H9 (cell line): ENCODE measurements at regions not wholly inside any gene's neighbourhood (a gene's known extent, or its start where the extent isn't known, plus 50 kb on each side); places are given as distances from the start of the nearest gene placed in this dataset.

Source experiments
- DNase-seq: peaks from one replicate; pipeline ENCODE4 v3.0.0-alpha.2; 2017
- H2AFZ ChIP-seq: one replicate; pipeline ENCODE4 v1.6.1; 2013; ENCODE audit warnings: mild to moderate bottlenecking, low read length, control low read depth, moderate library complexity
- H2AK5ac ChIP-seq: 2 replicates; pipeline ENCODE4 v1.6.1; 2013; ENCODE audit warnings: low read length, control low read depth, mixed read lengths; ENCODE audit not compliant: insufficient read length
- H2BK120ac ChIP-seq: one replicate; pipeline ENCODE4 v1.6.1; 2013; ENCODE audit warnings: low read depth, mild to moderate bottlenecking, low read length, control low read depth, inconsistent platforms; ENCODE audit not compliant: poor library complexity, severe bottlenecking
- H2BK12ac ChIP-seq: 2 replicates; pipeline ENCODE4 v1.6.1; 2013; ENCODE audit warnings: low read length, control low read depth, mixed read lengths, low read depth; ENCODE audit not compliant: insufficient read length
- H2BK15ac ChIP-seq: 2 replicates; pipeline ENCODE4 v1.6.1; 2013; ENCODE audit warnings: low read depth, low read length, control low read depth
- H2BK20ac ChIP-seq: one replicate; pipeline ENCODE4 v1.6.1; 2013; ENCODE audit warnings: low read depth, mild to moderate bottlenecking, low read length, control low read depth, inconsistent platforms; ENCODE audit not compliant: poor library complexity, severe bottlenecking
- H2BK5ac ChIP-seq: 2 replicates; pipeline ENCODE4 v1.6.1; 2013; ENCODE audit warnings: low read length, control low read depth, mixed read lengths; ENCODE audit not compliant: insufficient read length
- H3K14ac ChIP-seq: 2 replicates; pipeline ENCODE4 v1.6.1; 2013; ENCODE audit warnings: low read length, control low read depth; ENCODE audit not compliant: insufficient read depth
- H3K18ac ChIP-seq: 2 replicates; pipeline ENCODE4 v1.6.1; 2013; ENCODE audit warnings: low read depth, mild to moderate bottlenecking, mixed read lengths, low read length, control low read depth; ENCODE audit not compliant: insufficient read length
- H3K23ac ChIP-seq: 2 replicates; pipeline ENCODE4 v1.6.1; 2013; ENCODE audit warnings: low read length, control low read depth, mixed read lengths, low read depth; ENCODE audit not compliant: insufficient read length
- H3K23me2 ChIP-seq: 2 replicates; pipeline ENCODE4 v1.6.1; 2013; ENCODE audit warnings: low read depth, mild to moderate bottlenecking, mixed read lengths, low read length, control low read depth; ENCODE audit not compliant: insufficient read length, poor library complexity, severe bottlenecking
- H3K27ac ChIP-seq: 2 replicates; pipeline ENCODE4 v1.5.1; 2013; ENCODE audit warnings: low read length, control low read depth, mixed read lengths, low read depth; ENCODE audit not compliant: insufficient read length
- H3K27me3 ChIP-seq: 2 replicates; pipeline ENCODE4 v1.6.1; 2013; ENCODE audit warnings: low read length, control low read depth, inconsistent platforms; ENCODE audit not compliant: insufficient read depth
- H3K4ac ChIP-seq: 2 replicates; pipeline ENCODE4 v1.6.1; 2013; ENCODE audit warnings: low read depth, mild to moderate bottlenecking, control low read depth, inconsistent platforms, low read length, moderate library complexity
- H3K4me1 ChIP-seq: 2 replicates; pipeline ENCODE4 v1.6.1; 2013; ENCODE audit warnings: low read length, control low read depth, inconsistent platforms; ENCODE audit not compliant: insufficient read depth
- H3K4me2 ChIP-seq: 2 replicates; pipeline ENCODE4 v1.6.1; 2013; ENCODE audit warnings: low read length, control low read depth, mixed read lengths; ENCODE audit not compliant: insufficient read length, insufficient read depth
- H3K56ac ChIP-seq: 2 replicates; pipeline ENCODE4 v1.6.1; 2013; ENCODE audit warnings: low read depth, mild to moderate bottlenecking, mixed read lengths, low read length, control low read depth; ENCODE audit not compliant: insufficient read length
- H3K79me1 ChIP-seq: 2 replicates; pipeline ENCODE4 v1.6.1; 2013; ENCODE audit warnings: low read depth, mild to moderate bottlenecking, moderate library complexity, low read length, control low read depth, inconsistent platforms; ENCODE audit not compliant: insufficient read depth, poor library complexity, severe bottlenecking
- H3K79me2 ChIP-seq: 2 replicates; pipeline ENCODE4 v1.6.1; 2013; ENCODE audit warnings: low read length, control low read depth, inconsistent platforms; ENCODE audit not compliant: insufficient read depth
- H3K9ac ChIP-seq: 2 replicates; pipeline ENCODE4 v1.6.1; 2013; ENCODE audit warnings: low read length, control low read depth, mixed read lengths; ENCODE audit not compliant: insufficient read length; ENCODE audit errors: extremely low read depth
- H3K9me3 ChIP-seq: one replicate; pipeline ENCODE4 v1.6.1; 2013; ENCODE audit warnings: low read depth, low read length, inconsistent platforms; ENCODE audit not compliant: control insufficient read depth
- H3T11ph ChIP-seq: one replicate; pipeline ENCODE4 v1.6.1; 2013; ENCODE audit warnings: mild to moderate bottlenecking, low read length, control low read depth, inconsistent platforms
- H4K20me1 ChIP-seq: one replicate; pipeline ENCODE4 v1.6.1; 2013; ENCODE audit not compliant: control insufficient read depth, insufficient read length, insufficient read depth
- H4K5ac ChIP-seq: 2 replicates; pipeline ENCODE4 v1.6.1; 2013; ENCODE audit warnings: low read depth, mild to moderate bottlenecking, mixed read lengths, low read length, control low read depth; ENCODE audit not compliant: insufficient read length
- H4K8ac ChIP-seq: replicated peaks from 2 replicates; pipeline ENCODE4 v1.6.1; 2013; ENCODE audit warnings: low read length, control low read depth, mixed read lengths, low read depth; ENCODE audit not compliant: insufficient read length
- H4K91ac ChIP-seq: 2 replicates; pipeline ENCODE4 v1.6.1; 2013; ENCODE audit warnings: low read depth, mild to moderate bottlenecking, moderate library complexity, mixed read lengths, low read length, control low read depth; ENCODE audit not compliant: insufficient read length
- H3K27ac Mint-ChIP-seq, 3 experiments: 2 replicates in 2 of 3; 3 replicates in 1 of 3; pipeline ENCODE4 v1.8.0; 2020 to 2021; ENCODE audit warnings: mixed read lengths in 3 of 3, mild to moderate bottlenecking in 1 of 3, moderate library complexity in 1 of 3
- H3K27me3 Mint-ChIP-seq: 2 replicates; pipeline ENCODE4 v1.8.0; 2021; ENCODE audit warnings: low read depth, mild to moderate bottlenecking, moderate library complexity, mixed read lengths
- H3K36me3 Mint-ChIP-seq, 3 experiments: 2 replicates in 2 of 3; 3 replicates in 1 of 3; pipeline ENCODE4 v1.8.0; 2020 to 2021; ENCODE audit warnings: low read depth in 3 of 3, mixed read lengths in 3 of 3; ENCODE audit not compliant: insufficient read depth in 1 of 3
- H3K4me1 Mint-ChIP-seq, 2 experiments: 2 replicates each; pipeline ENCODE4 v1.8.0; 2020; ENCODE audit warnings: mixed read lengths in 2 of 2
- H3K4me3 Mint-ChIP-seq, 2 experiments: 2 replicates in 1 of 2; 3 replicates in 1 of 2; pipeline ENCODE4 v1.8.0; 2020 to 2021; ENCODE audit warnings: mild to moderate bottlenecking in 2 of 2, mixed read lengths in 2 of 2, moderate library complexity in 1 of 2
- H3K9me3 Mint-ChIP-seq, 2 experiments: 2 replicates in 1 of 2; 3 replicates in 1 of 2; pipeline ENCODE4 v1.8.0; 2020; ENCODE audit warnings: mild to moderate bottlenecking in 2 of 2, mixed read lengths in 2 of 2, moderate library complexity in 1 of 2
- CTCF ChIP-seq: fragments of 200-600 bp; sonication (generic); conservative IDR thresholded peaks from 3 replicates; pipeline ENCODE4 v1.8.0; 2021; ENCODE audit warnings: antibody characterized with exemption, mild to moderate bottlenecking
- WGBS: extraction: QIAGEN DNeasy Blood & Tissue Kit; methylation state at CpG from one replicate; pipeline ENCODE4 v1.1.7; 2013; ENCODE audit warnings: missing lambda C conversion rate, low lambda C conversion rate, mixed read lengths; ENCODE audit not compliant: insufficient read length; ENCODE audit errors: extremely low coverage; 5-methylcytosine and 5-hydroxymethylcytosine counted together

- no peak for TF ChIP-seq CTCF
- Mint-ChIP-seq H3K27me3 (no peaks in the 10 kb centered on the region), H3K4me1 (no peaks in the 10 kb centered on the region)
Observed at GRCh38 chr11:42890773-42891172, 421.0 kb upstream of the API5 start.

More at GRCh38 chr11:42890773-42891172, 421.0 kb upstream of the API5 start:
- no peak overlapping the region for H3K4ac ChIP-seq
- H3K18ac ChIP-seq: no peak overlapping the region
- no peak overlapping the region for H2BK15ac ChIP-seq
- H2AK5ac ChIP-seq: no peak overlapping the region
- WGBS: no CpG with 5 or more reads among the region's 2 CpGs
- DNase-seq: no peak
- H4K5ac ChIP-seq: no peak overlapping the region
- no peak overlapping the region for H3K9ac ChIP-seq
- H3K9me3 Mint-ChIP-seq: peaks cover 2 to 6% of the 10 kb centered on the region in 2 experiments; a peak in 4 of 5 replicates
- no peaks in the 10 kb centered on the region for H3K79me2 ChIP-seq
- no peak overlapping the region for H3K4me2 ChIP-seq
- no peak overlapping the region for H3K56ac ChIP-seq
- no peaks in the 10 kb centered on the region for H3K23me2 ChIP-seq
- H2BK12ac ChIP-seq: no peak overlapping the region
- no peaks in the 10 kb centered on the region for H3K27me3 ChIP-seq
- H4K20me1 ChIP-seq: no peaks in the 10 kb centered on the region
- no peak overlapping the region for H4K91ac ChIP-seq
- H2BK5ac ChIP-seq: no peak overlapping the region
- H3K4me1 ChIP-seq: no peaks in the 10 kb centered on the region
- no peak overlapping the region for H3K14ac ChIP-seq
- H3K27ac ChIP-seq: no peak overlapping the region
- no peak overlapping the region for H3K23ac ChIP-seq
- no peaks in the 10 kb centered on the region for H3K9me3 ChIP-seq
- no peak overlapping the region for H2AFZ ChIP-seq
- no peak overlapping the region for H2BK20ac ChIP-seq
- H4K8ac ChIP-seq: no peak overlapping the region
- H3T11ph ChIP-seq: no peak overlapping the region
- peaks cover 0 to under 1% (median 0%) of the 10 kb centered on the region in 3 experiments; a peak in 2 of 7 replicates for H3K36me3 Mint-ChIP-seq
- no peak overlapping the region for H3K27ac Mint-ChIP-seq
- no peak overlapping the region for H3K4me3 Mint-ChIP-seq
- no peak overlapping the region for H2BK120ac ChIP-seq
- no peaks in the 10 kb centered on the region for H3K79me1 ChIP-seq
